Skeletal muscle tissue (tissue), 3 donors: ENCODE measurements at regions not wholly inside any gene's neighbourhood (a gene's known extent, or its start where the extent isn't known, plus 50 kb on each side); places are given as distances from the start of the nearest gene placed in this dataset.

ENCODE experiments used
- H3K27ac ChIP-seq: one replicate; pipeline ENCODE4 v1.7.0; 2013; ENCODE audit warnings: mild to moderate bottlenecking, low read depth, low read length, inconsistent platforms
- H3K27me3 ChIP-seq, 3 donors: one replicate each; pipeline ENCODE4 v1.7.0; 2013; ENCODE audit warnings: low read length in 3 of 3; ENCODE audit not compliant: control insufficient read depth in 3 of 3, insufficient read depth in 3 of 3
- H3K36me3 ChIP-seq, 3 donors: one replicate each; pipeline ENCODE4 v1.7.0; 2013; ENCODE audit warnings: low read length in 3 of 3; ENCODE audit not compliant: control insufficient read depth in 3 of 3, insufficient read depth in 3 of 3
- H3K4me1 ChIP-seq, 3 donors: one replicate each; pipeline ENCODE4 v1.7.0; 2013; ENCODE audit warnings: low read length in 3 of 3, mild to moderate bottlenecking in 3 of 3; ENCODE audit not compliant: control insufficient read depth in 3 of 3, insufficient read depth in 3 of 3
- H3K4me3 ChIP-seq, 3 donors: one replicate each; pipeline ENCODE4 v1.7.0; 2013; ENCODE audit warnings: low read length in 3 of 3
- H3K9ac ChIP-seq, 3 donors: one replicate each; pipeline ENCODE4 v1.7.0; 2013; ENCODE audit warnings: low read length in 3 of 3, mild to moderate bottlenecking in 3 of 3, moderate library complexity in 2 of 3, low read depth in 1 of 3
- H3K9me3 ChIP-seq, 3 donors: one replicate each; pipeline ENCODE4 v1.7.0; 2013; ENCODE audit warnings: low read length in 3 of 3; ENCODE audit not compliant: control insufficient read depth in 3 of 3
- donor health status: Osteomylitis.

GRCh38 chr2:16615687-16616615, 49.7 kb downstream of the CYRIA start:
- Histone ChIP-seq H3K9ac (no peak overlapping the region), H3K36me3 (peaks cover 2 to 12% (median 7%) of the 10 kb centered on the region in 3 donors)

GRCh38 chr2:16615246-16615645, 50.4 kb downstream of the CYRIA start:
- H3K9me3 ChIP-seq: no peaks in the 10 kb centered on the region
- H3K27ac ChIP-seq: no peak overlapping the region
- peaks cover 0 to 7% (median 7%) of the 10 kb centered on the region in 3 donors for H3K36me3 ChIP-seq
- peaks cover 21 to 22% (median 22%) of the 10 kb centered on the region in 3 donors for H3K4me1 ChIP-seq
- H3K4me3 ChIP-seq: no peak overlapping the region
- no peak overlapping the region for H3K9ac ChIP-seq
- no peaks in the 10 kb centered on the region for H3K27me3 ChIP-seq

More at GRCh38 chr2:16615687-16616615, 49.7 kb downstream of the CYRIA start:
- Histone ChIP-seq H3K9me3 (no peaks in the 10 kb centered on the region), H3K4me1 (peaks cover 21 to 22% (median 22%) of the 10 kb centered on the region in 3 donors), H3K4me3 (no peak overlapping the region), H3K27ac (no peak overlapping the region), H3K27me3 (no peaks in the 10 kb centered on the region)

- no peaks in the 10 kb centered on the region for H3K9me3 ChIP-seq
- no peak overlapping the region for H3K4me3 ChIP-seq
- H3K27me3 ChIP-seq: no peaks in the 10 kb centered on the region
- H3K4me1 ChIP-seq: peaks cover 22 to 24% (median 22%) of the 10 kb centered on the region in 3 donors
- no peak overlapping the region for H3K27ac ChIP-seq
- H3K9ac ChIP-seq: no peak overlapping the region
- H3K36me3 ChIP-seq: peaks cover 0 to 7% (median 4%) of the 10 kb centered on the region in 3 donors
These were observed 51.2 kb downstream of the CYRIA start for GRCh38 chr2:16614314-16614860.

- H3K27ac ChIP-seq: no peak overlapping the region
- no peaks in the 10 kb centered on the region for H3K9me3 ChIP-seq
- no peak overlapping the region for H3K4me3 ChIP-seq
- H3K9ac ChIP-seq: no peak overlapping the region
- H3K4me1 ChIP-seq: peaks cover 26 to 28% (median 26%) of the 10 kb centered on the region in 3 donors
- no peaks in the 10 kb centered on the region for H3K27me3 ChIP-seq
- H3K36me3 ChIP-seq: peaks cover 0 to 4% (median 0%) of the 10 kb centered on the region in 3 donors
These were observed 52.1 kb downstream of the CYRIA start for GRCh38 chr2:16613539-16614011.

DNA sequence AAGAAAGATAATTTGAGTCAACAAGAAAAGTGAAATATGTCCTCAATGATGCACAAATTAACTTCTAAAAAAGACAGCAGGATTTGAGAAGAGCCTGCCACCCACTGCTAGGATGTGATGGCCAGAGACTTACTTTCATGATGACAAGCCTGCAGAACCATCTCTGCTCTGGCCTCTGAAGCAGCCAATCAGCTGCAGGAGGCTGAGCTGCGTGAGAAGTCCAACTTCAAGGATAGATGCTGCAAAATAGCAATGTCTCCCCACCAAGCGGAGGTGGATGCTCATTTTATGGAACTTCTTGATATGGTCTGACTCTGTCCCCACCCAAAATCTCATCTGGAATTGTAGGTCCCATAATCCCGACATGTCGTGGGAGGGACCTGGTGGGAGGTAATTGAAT, 53.1 kb downstream of the CYRIA start:
- Histone ChIP-seq H3K36me3 (peaks cover 0 to 4% (median 0%) of the 10 kb centered on the region in 3 donors), H3K27me3 (no peaks in the 10 kb centered on the region), H3K4me1 (peaks cover 21 to 26% (median 26%) of the 10 kb centered on the region in 3 donors), H3K9ac (no peak overlapping the region), H3K9me3 (no peaks in the 10 kb centered on the region), H3K27ac (no peak overlapping the region), H3K4me3 (no peak overlapping the region)

DNA sequence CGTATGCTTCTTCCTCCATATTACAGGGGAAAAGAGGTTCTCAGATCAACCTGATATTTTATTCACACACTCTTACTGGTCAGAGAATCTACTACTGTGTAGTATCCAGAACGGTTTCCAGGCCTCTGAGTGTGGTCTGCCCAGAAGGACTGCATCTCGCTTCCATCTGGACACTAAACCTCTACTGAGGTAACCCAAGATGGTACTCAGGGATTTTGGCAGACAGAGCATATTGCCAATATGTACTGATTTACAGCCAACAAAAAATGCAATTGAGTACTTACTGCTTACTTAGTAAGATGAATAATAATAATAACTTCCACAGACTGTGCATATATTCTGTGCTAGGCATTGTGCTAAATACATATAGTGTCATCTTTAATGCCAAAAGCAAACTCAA, 55.8 kb downstream of the CYRIA start:
- Histone ChIP-seq H3K4me1 (peaks cover 15 to 22% (median 18%) of the 10 kb centered on the region in 3 donors), H3K4me3 (no peak overlapping the region), H3K27me3 (no peaks in the 10 kb centered on the region), H3K27ac (no peak overlapping the region), H3K9ac (no peak overlapping the region), H3K36me3 (peaks cover 0 to 4% (median 0%) of the 10 kb centered on the region in 3 donors), H3K9me3 (no peaks in the 10 kb centered on the region)

DNA sequence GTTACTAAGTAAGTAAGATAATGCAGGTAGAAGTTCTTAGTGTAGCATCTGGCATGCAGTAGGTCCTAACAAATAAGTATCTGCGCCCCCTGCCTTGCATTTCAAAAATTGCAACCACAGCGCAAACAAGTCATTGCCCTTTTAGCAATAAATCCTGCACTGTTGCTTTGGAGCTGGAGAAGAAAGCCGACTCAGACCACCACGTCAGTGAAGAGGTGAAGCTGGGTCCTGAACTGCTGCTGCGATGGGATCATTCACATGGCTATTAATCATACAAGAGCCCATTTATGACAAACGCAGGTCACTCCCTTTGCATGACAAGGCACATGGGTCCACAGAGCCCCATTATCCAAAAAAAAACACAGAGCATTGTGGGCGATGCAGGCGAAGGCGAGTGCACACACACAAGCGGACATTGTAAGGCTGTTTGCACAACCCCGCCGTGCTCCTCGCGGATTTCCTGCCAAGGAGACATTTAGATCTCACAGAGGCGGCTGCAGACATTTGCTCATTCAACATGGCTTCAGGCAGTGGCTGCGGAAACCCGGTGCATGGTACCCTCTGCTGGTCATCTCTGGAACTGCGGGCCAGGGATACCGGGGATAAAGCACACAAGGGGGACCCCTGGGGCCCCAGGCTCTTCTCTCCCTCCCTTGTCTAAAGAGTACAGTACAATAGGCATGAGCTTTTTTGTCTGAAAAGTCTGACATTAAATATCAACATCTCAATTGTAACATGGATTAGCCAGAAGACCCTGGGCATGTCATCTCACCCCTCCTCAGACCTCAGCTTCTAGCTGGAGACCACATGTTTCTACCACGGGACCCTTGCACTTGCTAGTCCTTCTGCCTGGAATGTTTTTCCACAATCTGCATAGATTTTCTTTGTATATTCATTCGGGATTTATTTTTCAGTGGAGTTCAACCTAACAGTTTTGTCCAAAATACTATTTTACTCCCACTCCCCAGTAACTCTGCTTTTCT, 56.7 kb downstream of the CYRIA start:
- Histone ChIP-seq H3K4me3 (peak overlapping the region; percentile 60 to 79 (median 78)), H3K27me3 (no peaks in the 10 kb centered on the region), H3K9ac (peak overlapping the region; percentile 18 to 75 (median 64)), H3K4me1 (peaks cover 8 to 16% (median 9%) of the 10 kb centered on the region in 3 donors), H3K36me3 (peaks cover 0 to 4% (median 0%) of the 10 kb centered on the region in 3 donors), H3K9me3 (no peaks in the 10 kb centered on the region), H3K27ac (no peak overlapping the region)

GRCh38 chr2:16607301-16607700, 58.3 kb downstream of the CYRIA start:
- no peak overlapping the region for H3K4me3 ChIP-seq
- peaks cover 0 to 4% (median 0%) of the 10 kb centered on the region in 3 donors for H3K36me3 ChIP-seq
- H3K9me3 ChIP-seq: no peaks in the 10 kb centered on the region
- peaks cover 4 to 7% (median 4%) of the 10 kb centered on the region in 3 donors for H3K4me1 ChIP-seq
- H3K27me3 ChIP-seq: no peaks in the 10 kb centered on the region
- H3K27ac ChIP-seq: no peak overlapping the region
- no peak overlapping the region for H3K9ac ChIP-seq

DNA sequence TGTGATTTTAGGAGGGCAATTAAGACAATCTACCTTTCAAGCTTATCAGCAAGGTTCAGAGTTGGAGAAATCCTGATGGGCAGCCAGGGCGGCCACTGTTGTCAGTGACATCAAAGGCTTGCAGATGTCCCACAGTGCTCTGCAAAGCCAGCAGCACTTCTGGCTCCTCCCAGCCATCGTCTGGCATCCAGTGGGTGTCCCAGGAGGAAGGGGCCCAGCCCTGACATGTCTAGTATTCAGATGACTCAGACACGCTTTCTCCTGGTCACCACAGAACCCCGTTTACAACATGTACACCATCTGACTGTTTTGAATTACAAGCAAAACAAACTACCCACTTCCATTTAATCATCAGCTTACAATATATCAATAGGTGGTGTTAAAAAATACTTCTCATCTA, 61.4 kb downstream of the CYRIA start:
- no peaks in the 10 kb centered on the region for H3K36me3 ChIP-seq
- H3K4me3 ChIP-seq: no peak overlapping the region
- peaks cover 4% of the 10 kb centered on the region in 3 donors for H3K4me1 ChIP-seq
- no peak overlapping the region for H3K27ac ChIP-seq
- no peak overlapping the region for H3K9ac ChIP-seq
- H3K9me3 ChIP-seq: no peaks in the 10 kb centered on the region
- no peaks in the 10 kb centered on the region for H3K27me3 ChIP-seq
